ENCODE measurements at regions not wholly inside any gene's neighbourhood (a gene's known extent, or its start where the extent isn't known, plus 50 kb on each side); places are given as distances from the start of the nearest gene placed in this dataset.

DNA sequence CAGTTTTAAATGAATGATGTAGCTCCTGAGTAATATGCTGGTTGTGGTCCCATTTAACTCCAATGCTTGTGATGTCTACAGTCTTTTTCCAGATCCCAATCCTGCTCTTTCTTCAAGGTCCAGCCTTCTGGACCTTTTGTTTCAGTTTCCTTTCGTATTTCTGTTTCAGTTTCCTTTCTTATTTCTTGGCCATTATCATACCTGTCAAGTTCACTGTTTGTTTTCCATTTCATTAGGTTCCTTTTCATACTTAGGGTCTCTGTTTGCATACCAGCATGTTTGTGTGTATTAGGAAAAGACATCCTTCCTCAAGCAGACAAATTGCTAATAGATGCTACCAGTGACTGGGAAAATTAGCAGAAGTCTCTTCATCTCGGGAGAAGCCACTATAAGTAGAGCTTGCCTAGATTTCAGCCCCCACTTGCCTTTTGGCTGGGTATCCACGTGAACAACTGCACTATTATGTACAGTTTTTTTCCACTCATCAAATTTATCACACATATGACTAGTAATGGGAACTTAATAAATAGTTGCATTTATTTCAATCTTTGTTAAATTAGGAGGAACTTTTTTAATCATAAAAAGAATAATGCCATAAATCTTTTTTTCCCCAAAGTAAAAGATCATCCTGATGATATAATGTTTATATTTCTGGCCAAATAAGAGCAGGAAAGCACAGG, 583.4 kb downstream of the BCKDHB start:
- no peaks in the 10 kb centered on the region for H3K36me3 Mint-ChIP-seq (ENCODE audit: low read depth)
- H3K9me3 Mint-ChIP-seq = peaks cover 7% of the 10 kb centered on the region
- H3K4me3 Mint-ChIP-seq (ENCODE audit: low read depth) = no peak overlapping the region
- H3K27ac Mint-ChIP-seq = no peak overlapping the region
- intact Hi-C loops (cut with micrococcal nuclease) = no loop called here
- DNase-seq (ENCODE audit: low spot score) = no peak
- H3K4me1 Mint-ChIP-seq (ENCODE audit: low read depth) = no peaks in the 10 kb centered on the region
- H3K27me3 Mint-ChIP-seq (ENCODE audit: low read depth) = no peaks in the 10 kb centered on the region

DNA sequence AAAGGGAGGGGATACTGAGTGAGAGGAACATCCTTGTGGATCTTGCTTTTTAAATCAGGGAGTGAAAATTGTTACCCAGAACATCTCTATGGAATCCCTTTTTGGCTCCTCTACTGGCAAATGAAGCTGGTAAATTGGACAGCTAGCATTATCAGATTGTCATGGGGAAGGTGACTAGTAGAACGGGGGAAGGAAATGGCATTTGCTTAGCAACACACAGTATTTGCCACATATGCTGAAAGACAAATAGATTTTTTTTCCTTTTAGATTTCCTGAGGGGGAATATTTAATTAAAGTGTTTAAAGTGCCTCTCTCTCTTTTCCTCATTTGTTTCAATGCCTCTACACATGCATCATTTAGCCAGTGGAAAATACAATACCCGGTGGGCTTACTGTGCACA, 573.5 kb downstream of the BCKDHB start:
- intact Hi-C loops (cut with micrococcal nuclease) = no loop called here
- Mint-ChIP-seq H3K27ac (no peak overlapping the region), H3K4me1 (ENCODE audit: low read depth) (no peaks in the 10 kb centered on the region), H3K27me3 (ENCODE audit: low read depth) (no peaks in the 10 kb centered on the region), H3K9me3 (peaks cover 4% of the 10 kb centered on the region), H3K36me3 (ENCODE audit: low read depth) (no peaks in the 10 kb centered on the region), H3K4me3 (ENCODE audit: low read depth) (no peak overlapping the region)
- DNase-seq (ENCODE audit: low spot score) = no peak

DNA sequence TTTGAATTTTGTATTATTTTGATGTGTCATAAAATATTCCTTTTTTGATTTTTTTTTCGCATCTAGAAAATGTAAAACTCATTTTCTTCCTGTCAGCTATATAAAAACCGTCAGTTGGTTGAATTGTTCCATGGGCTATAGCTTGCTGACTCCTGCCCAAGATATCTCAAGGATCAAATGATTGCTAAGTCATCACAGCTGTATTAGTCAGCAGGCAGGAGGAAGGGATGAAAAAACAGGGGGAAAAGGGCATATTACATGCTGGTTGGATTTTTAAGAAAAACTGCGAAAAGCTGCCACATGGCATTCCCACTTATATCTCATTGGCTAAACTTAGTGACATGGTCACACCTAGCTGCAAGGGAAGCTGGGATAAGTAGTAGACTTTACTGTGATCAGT, 569.9 kb downstream of the BCKDHB start:
- Mint-ChIP-seq H3K27me3 (ENCODE audit: low read depth) (no peaks in the 10 kb centered on the region), H3K4me1 (ENCODE audit: low read depth) (no peaks in the 10 kb centered on the region), H3K27ac (no peak overlapping the region), H3K9me3 (no peaks in the 10 kb centered on the region), H3K36me3 (ENCODE audit: low read depth) (no peaks in the 10 kb centered on the region), H3K4me3 (ENCODE audit: low read depth) (no peak overlapping the region)
- DNase-seq (ENCODE audit: low spot score) = no peak
- intact Hi-C loops (cut with micrococcal nuclease) = no loop called here

DNA sequence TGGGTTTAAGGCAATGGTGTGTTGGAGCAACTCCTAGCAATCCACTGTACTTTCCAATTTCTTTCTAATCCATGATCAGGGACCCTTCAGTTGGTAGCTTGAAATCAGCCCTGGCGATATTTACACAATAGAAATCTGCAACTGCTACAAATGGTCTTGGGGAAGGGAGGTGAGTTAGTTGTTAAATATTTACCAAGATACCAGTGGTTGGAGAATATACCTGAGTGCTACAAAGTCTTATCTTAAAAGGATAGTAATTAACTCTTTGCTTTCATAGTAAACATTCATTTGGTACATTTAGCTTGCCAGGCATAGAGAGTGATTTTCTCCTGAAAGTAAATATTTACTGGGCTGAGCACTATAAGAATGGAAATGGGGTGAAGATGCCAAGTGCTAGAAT, 568.2 kb downstream of the BCKDHB start:
- no peaks in the 10 kb centered on the region for H3K9me3 Mint-ChIP-seq
- intact Hi-C loops (cut with micrococcal nuclease) = no loop called here
- DNase-seq (ENCODE audit: low spot score) = no peak
- H3K4me3 Mint-ChIP-seq (ENCODE audit: low read depth) = no peak overlapping the region
- no peak overlapping the region for H3K27ac Mint-ChIP-seq
- H3K27me3 Mint-ChIP-seq (ENCODE audit: low read depth) = no peaks in the 10 kb centered on the region
- H3K36me3 Mint-ChIP-seq (ENCODE audit: low read depth) = no peaks in the 10 kb centered on the region
- no peaks in the 10 kb centered on the region for H3K4me1 Mint-ChIP-seq (ENCODE audit: low read depth)

DNA sequence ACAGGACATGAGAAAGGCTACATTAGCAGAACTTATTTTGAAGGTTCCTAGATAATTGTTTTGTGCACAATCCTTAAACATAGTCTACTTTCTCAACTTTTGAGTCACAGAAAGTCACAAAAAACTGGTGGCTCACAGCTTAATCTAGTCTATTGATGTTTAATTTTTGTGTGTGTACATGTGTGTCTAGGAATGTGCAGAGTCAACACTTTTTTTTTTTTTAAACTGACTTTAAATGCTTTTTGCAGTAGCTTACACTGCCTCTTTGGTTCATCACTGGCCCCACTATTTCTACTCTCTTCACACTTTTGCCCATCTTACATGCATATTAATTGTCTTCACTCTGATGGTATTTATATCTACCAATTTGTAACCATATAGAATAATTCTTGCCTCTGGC, 566.9 kb downstream of the BCKDHB start:
- no peaks in the 10 kb centered on the region for H3K36me3 Mint-ChIP-seq (ENCODE audit: low read depth)
- DNase-seq (ENCODE audit: low spot score) = no peak

DNA sequence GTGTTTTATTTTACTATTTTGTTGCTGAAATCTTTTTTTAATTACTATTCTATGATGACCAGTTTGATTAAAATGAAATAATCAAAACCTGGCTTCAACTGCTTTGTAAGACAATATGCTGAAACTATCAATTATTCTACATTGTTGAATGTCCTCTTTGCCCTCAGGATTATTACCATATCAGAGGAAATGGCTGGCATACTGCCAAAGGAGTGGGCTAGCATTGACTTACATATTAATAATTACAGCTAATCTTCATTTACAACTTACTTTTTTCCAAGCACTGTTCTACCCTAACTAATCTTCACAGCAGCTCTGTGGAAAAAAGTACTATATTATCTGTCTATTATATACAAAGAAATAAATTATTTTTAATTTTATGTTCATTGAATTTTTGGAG, 560.5 kb downstream of the BCKDHB start:
- Mint-ChIP-seq H3K27ac (no peak overlapping the region), H3K4me1 (ENCODE audit: low read depth) (no peaks in the 10 kb centered on the region), H3K9me3 (no peaks in the 10 kb centered on the region), H3K36me3 (ENCODE audit: low read depth) (no peaks in the 10 kb centered on the region), H3K4me3 (ENCODE audit: low read depth) (no peak overlapping the region), H3K27me3 (ENCODE audit: low read depth) (no peaks in the 10 kb centered on the region)
- DNase-seq (ENCODE audit: low spot score) = no peak
- intact Hi-C loops (cut with micrococcal nuclease) = no loop called here

More for the DNA sequence above, 566.9 kb downstream of the BCKDHB start:
- Mint-ChIP-seq H3K27ac (no peak overlapping the region), H3K4me3 (ENCODE audit: low read depth) (no peak overlapping the region), H3K9me3 (no peaks in the 10 kb centered on the region), H3K4me1 (ENCODE audit: low read depth) (no peaks in the 10 kb centered on the region), H3K27me3 (ENCODE audit: low read depth) (no peaks in the 10 kb centered on the region)
- intact Hi-C loops (cut with micrococcal nuclease) = no loop called here

DNA sequence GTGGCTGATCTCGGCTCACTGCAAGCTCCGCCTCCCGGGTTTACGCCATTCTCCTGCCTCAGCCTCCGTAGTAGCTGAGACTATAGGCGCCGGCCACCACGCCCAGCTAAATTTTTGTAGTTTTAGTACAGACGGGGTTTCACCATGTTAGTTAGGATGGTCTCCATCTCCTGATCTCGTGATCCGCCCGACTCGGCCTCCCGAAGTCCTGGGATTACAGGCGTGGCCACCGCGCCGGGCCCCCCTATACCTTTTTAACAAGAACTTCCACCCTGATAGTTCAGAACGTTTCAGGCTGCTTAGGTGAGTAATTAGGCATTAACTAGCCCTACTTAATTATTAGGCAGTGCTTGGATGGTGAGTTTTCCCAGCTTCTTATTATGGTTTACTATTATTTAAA, 552.5 kb downstream of the BCKDHB start:
- H3K4me3 Mint-ChIP-seq (ENCODE audit: low read depth) = no peak overlapping the region
- no peaks in the 10 kb centered on the region for H3K9me3 Mint-ChIP-seq
- H3K36me3 Mint-ChIP-seq (ENCODE audit: low read depth) = no peaks in the 10 kb centered on the region
- no peaks in the 10 kb centered on the region for H3K4me1 Mint-ChIP-seq (ENCODE audit: low read depth)
- no peak overlapping the region for H3K27ac Mint-ChIP-seq
- intact Hi-C loops (cut with micrococcal nuclease) = no loop called here
- no peaks in the 10 kb centered on the region for H3K27me3 Mint-ChIP-seq (ENCODE audit: low read depth)
- no peak for DNase-seq (ENCODE audit: low spot score)

DNA sequence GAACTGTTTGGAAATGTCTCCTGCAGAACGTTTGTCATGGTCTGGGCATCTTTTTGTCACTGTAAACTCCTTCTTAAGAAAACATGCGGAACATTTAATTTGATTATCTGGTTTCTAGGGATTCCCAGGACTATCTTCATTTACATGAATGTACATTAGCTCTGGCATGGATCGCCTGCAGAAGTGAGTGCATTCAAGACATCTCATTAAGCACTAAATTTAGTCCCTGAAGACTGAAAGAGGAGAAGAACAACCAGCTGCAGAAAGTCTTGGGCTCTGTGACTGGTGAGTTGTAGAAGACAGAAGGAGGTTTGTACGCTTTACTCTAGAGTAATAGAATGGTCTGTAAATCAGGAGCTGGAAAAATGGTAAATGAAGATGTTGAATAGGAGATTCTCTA, 540.7 kb downstream of the BCKDHB start:
- Mint-ChIP-seq H3K4me1 (ENCODE audit: low read depth) (no peaks in the 10 kb centered on the region), H3K9me3 (no peaks in the 10 kb centered on the region), H3K27ac (no peak overlapping the region), H3K27me3 (ENCODE audit: low read depth) (no peaks in the 10 kb centered on the region), H3K4me3 (ENCODE audit: low read depth) (no peak overlapping the region), H3K36me3 (ENCODE audit: low read depth) (no peaks in the 10 kb centered on the region)
- intact Hi-C loops (cut with micrococcal nuclease) = no loop called here
- DNase-seq (ENCODE audit: low spot score) = no peak

DNA sequence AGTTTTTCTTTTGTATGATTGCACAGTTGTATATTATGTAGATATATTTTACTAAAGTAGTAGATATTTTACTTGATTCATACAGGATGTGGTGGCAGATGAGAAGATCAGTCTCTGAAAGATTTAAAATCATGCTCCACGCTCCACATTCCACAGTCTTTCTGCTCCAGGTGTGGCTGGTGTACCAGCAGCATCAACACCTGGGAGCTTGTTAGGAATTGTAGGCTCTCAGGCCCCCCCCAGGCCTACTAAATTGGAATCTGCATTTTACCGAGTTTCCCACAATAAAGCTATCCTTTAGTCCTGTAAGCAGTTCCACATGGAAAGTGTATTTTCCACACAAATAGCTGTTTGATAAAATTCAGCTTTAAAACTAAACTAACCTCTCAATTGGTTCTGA, 537.4 kb downstream of the BCKDHB start:
- H3K9me3 Mint-ChIP-seq = no peaks in the 10 kb centered on the region
- H3K27ac Mint-ChIP-seq = no peak overlapping the region
- intact Hi-C loops (cut with micrococcal nuclease) = no loop called here
- no peak overlapping the region for H3K4me3 Mint-ChIP-seq (ENCODE audit: low read depth)
- H3K27me3 Mint-ChIP-seq (ENCODE audit: low read depth) = no peaks in the 10 kb centered on the region
- no peaks in the 10 kb centered on the region for H3K36me3 Mint-ChIP-seq (ENCODE audit: low read depth)
- DNase-seq (ENCODE audit: low spot score) = no peak
- no peaks in the 10 kb centered on the region for H3K4me1 Mint-ChIP-seq (ENCODE audit: low read depth)

DNA sequence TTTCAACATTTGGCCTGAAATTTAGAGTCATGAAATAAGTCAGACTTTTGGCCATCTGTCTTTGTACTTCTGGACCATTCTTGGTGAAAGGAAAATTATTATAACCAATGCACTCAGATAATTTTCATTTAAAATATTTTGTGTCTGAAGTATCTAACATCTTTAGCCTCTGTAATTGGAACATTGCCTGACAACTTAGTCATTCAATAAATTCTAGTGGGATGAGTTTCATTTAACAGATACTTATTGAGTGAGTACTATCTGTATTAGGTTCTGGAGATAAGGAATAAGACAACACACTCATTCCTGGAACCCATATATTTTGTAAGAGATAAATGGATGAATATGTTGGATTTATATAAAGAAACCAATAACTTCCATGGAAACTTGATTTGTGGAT, 536.0 kb downstream of the BCKDHB start:
- DNase-seq (ENCODE audit: low spot score) = no peak
- Mint-ChIP-seq H3K27ac (no peak overlapping the region), H3K36me3 (ENCODE audit: low read depth) (no peaks in the 10 kb centered on the region), H3K4me1 (ENCODE audit: low read depth) (no peaks in the 10 kb centered on the region), H3K27me3 (ENCODE audit: low read depth) (no peaks in the 10 kb centered on the region), H3K9me3 (no peaks in the 10 kb centered on the region), H3K4me3 (ENCODE audit: low read depth) (no peak overlapping the region)
- intact Hi-C loops (cut with micrococcal nuclease) = no loop called here

DNA sequence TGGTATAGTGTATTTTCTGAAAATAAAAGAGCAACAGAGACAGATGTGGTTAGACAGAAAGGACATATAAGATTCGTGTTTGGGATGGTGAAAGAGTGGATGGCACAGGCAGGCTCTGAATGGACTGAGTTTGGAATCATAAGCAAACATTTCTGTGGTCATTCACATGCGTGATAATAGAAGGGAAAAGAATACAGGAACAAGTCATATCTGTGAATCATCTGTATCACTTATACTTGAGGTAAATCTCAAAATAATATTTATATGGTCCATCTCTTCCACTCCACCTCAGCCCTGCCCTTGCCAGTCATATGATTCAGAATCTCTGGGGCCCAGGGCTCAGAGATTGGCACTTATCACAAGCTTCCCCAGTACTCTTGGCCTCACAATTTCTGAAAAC, 535.1 kb downstream of the BCKDHB start:
- H3K36me3 Mint-ChIP-seq (ENCODE audit: low read depth) = no peaks in the 10 kb centered on the region
- H3K4me1 Mint-ChIP-seq (ENCODE audit: low read depth) = no peaks in the 10 kb centered on the region
- no peaks in the 10 kb centered on the region for H3K9me3 Mint-ChIP-seq
- no peak overlapping the region for H3K27ac Mint-ChIP-seq
- no peak for DNase-seq (ENCODE audit: low spot score)
- no peak overlapping the region for H3K4me3 Mint-ChIP-seq (ENCODE audit: low read depth)
- H3K27me3 Mint-ChIP-seq (ENCODE audit: low read depth) = no peaks in the 10 kb centered on the region
- intact Hi-C loops (cut with micrococcal nuclease) = no loop called here

DNA sequence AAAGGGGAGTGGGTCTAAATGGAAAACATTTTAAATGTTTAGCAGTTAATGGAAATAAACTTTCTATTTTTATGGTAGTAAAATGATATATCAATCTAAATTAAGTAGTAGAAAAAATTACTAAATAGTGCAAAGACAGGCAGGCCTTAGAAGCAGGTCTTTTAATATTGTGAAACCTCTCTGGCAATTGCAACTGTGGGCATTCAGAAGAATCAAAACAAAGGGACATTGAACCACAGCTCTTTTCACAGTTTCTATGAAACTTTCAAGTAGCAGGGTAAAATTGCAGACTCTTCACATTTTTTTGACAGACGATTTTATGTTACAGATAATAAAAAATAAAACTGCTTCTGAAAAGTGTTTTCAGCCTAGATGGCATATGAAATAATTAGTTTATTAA, 533.7 kb downstream of the BCKDHB start:
- no peaks in the 10 kb centered on the region for H3K4me1 Mint-ChIP-seq (ENCODE audit: low read depth)
- H3K36me3 Mint-ChIP-seq (ENCODE audit: low read depth) = no peaks in the 10 kb centered on the region
- H3K27ac Mint-ChIP-seq = no peak overlapping the region
- no peaks in the 10 kb centered on the region for H3K27me3 Mint-ChIP-seq (ENCODE audit: low read depth)
- H3K9me3 Mint-ChIP-seq = no peaks in the 10 kb centered on the region
- H3K4me3 Mint-ChIP-seq (ENCODE audit: low read depth) = no peak overlapping the region
- intact Hi-C loops (cut with micrococcal nuclease) = no loop called here
- DNase-seq (ENCODE audit: low spot score) = no peak

DNA sequence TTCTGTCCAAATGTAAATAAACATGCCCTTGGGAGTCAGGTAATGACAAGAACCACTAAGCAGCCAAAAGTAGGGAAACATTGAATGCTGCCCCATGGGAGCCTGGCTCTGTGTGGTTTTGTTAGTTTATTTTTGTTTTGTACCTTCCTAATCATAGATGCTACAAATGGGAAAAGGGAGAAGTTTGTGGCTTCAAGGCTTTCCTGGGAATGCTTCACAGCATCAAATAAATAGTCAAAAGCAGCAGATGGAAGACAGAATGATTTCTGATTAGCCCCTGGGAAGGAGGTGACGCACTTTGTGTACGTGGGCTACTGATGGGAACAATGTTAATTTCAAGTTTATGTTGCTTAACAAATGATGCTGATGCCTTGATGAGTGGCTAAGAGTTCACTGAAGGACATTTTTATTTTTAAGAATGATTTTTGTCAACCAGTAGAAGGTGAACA, 532.7 kb downstream of the BCKDHB start:
- Mint-ChIP-seq H3K27ac (no peak overlapping the region), H3K27me3 (ENCODE audit: low read depth) (no peaks in the 10 kb centered on the region), H3K4me1 (ENCODE audit: low read depth) (no peaks in the 10 kb centered on the region), H3K36me3 (ENCODE audit: low read depth) (no peaks in the 10 kb centered on the region), H3K9me3 (no peaks in the 10 kb centered on the region), H3K4me3 (ENCODE audit: low read depth) (no peak overlapping the region)
- no peak for DNase-seq (ENCODE audit: low spot score)
- intact Hi-C loops (cut with micrococcal nuclease) = no loop called here
